H1 (cell line): ENCODE measurements at regions not wholly inside any gene's neighbourhood (a gene's known extent, or its start where the extent isn't known, plus 50 kb on each side); places are given as distances from the start of the nearest gene placed in this dataset.

ENCODE experiments used
- CTCF ChIA-PET: fragments of 300-600 bp; sonication (Branson Sonifier 250); formaldehyde crosslinking; loops from one replicate; lab custom pipeline; 2021; ENCODE audit not compliant: partially characterized antibody; lab: Charles Lee
- POLR2A ChIA-PET: fragments of 300-600 bp; sonication (Branson Sonifier 250); formaldehyde crosslinking; loops from one replicate; lab custom pipeline; 2021; ENCODE audit warnings: inconsistent platforms; ENCODE audit not compliant: partially characterized antibody; lab: Charles Lee
- DNase-seq, 2 experiments: peaks; one replicate each; pipeline versions ENCODE4 v3.0.0 to v3.0.0-alpha.2; 2010 to 2022; ENCODE audit warnings: low spot score in 2 of 2, low read depth in 1 of 2, mixed read lengths in 1 of 2
- FAIRE-seq: peaks from 2 replicates; lab custom pipeline; 2011; peaks lifted over from hg19 to GRCh38; lab: Jason Lieb, UNC
- H2AFZ ChIP-seq: 2 replicates; pipeline ENCODE4 v1.8.1; 2012; ENCODE audit warnings: low read length, inconsistent platforms
- H2AK5ac ChIP-seq: 2 replicates; pipeline ENCODE4 v1.6.1; 2013; ENCODE audit warnings: low read depth, low read length
- H2BK120ac ChIP-seq: replicated peaks from 2 replicates; pipeline ENCODE3; 2013; ENCODE audit warnings: low read depth, low read length, inconsistent platforms
- H2BK12ac ChIP-seq: 2 replicates; pipeline ENCODE4 v1.6.1; 2013; ENCODE audit warnings: low read depth, low read length
- H2BK15ac ChIP-seq: 2 replicates; pipeline ENCODE4 v1.6.1; 2013; ENCODE audit warnings: low read length
- H2BK20ac ChIP-seq: 2 replicates; pipeline ENCODE4 v1.6.1; 2013; ENCODE audit warnings: low read length
- H2BK5ac ChIP-seq: 2 replicates; pipeline ENCODE4 v1.6.1; 2013; ENCODE audit warnings: low read depth, low read length
- H3K14ac ChIP-seq: 2 replicates; pipeline ENCODE4 v1.6.1; 2013; ENCODE audit warnings: inconsistent platforms; ENCODE audit not compliant: insufficient read length
- H3K18ac ChIP-seq: 2 replicates; pipeline ENCODE4 v1.6.1; 2013; ENCODE audit warnings: low read length; ENCODE audit errors: extremely low read depth
- H3K23ac ChIP-seq: 2 replicates; pipeline ENCODE4 v1.6.1; 2013; ENCODE audit warnings: inconsistent platforms; ENCODE audit not compliant: insufficient read length
- H3K23me2 ChIP-seq: 2 replicates; pipeline ENCODE4 v1.6.1; 2013; ENCODE audit warnings: low read depth, low read length
- H3K27ac ChIP-seq: 2 replicates; pipeline ENCODE4 v1.6.1; 2011; ENCODE audit warnings: low read depth, low read length, inconsistent platforms
- H3K27me3 ChIP-seq, 4 experiments: replicated peaks in 1 of 4; 1 replicate in 1 of 4; 2 replicates in 3 of 4; pipeline versions ENCODE4 v1.6.1 to v1.8.1; 2011 to 2013; ENCODE audit warnings: low read length in 3 of 4, mild to moderate bottlenecking in 3 of 4, inconsistent platforms in 2 of 4, mixed read lengths in 2 of 4, moderate library complexity in 1 of 4; ENCODE audit not compliant: control insufficient read depth in 3 of 4, insufficient read depth in 3 of 4; ENCODE audit errors: extremely low read depth in 1 of 4
- H3K36me3 ChIP-seq, 4 experiments: 2 replicates each; pipeline versions ENCODE4 v1.6.1 to v1.8.1; 2011 to 2013; ENCODE audit warnings: mild to moderate bottlenecking in 4 of 4, low read length in 3 of 4, moderate library complexity in 2 of 4, control low read depth in 1 of 4, inconsistent platforms in 1 of 4; ENCODE audit not compliant: insufficient read depth in 4 of 4, control insufficient read depth in 2 of 4
- H3K4ac ChIP-seq: replicated peaks from 2 replicates; pipeline ENCODE3; 2013; ENCODE audit warnings: low read length, low read depth, mixed read lengths, inconsistent platforms; ENCODE audit not compliant: insufficient read length
- H3K4me1 ChIP-seq, 4 experiments: replicated peaks in 1 of 4; 1 replicate in 1 of 4; 2 replicates in 3 of 4; pipeline versions ENCODE4 v1.6.1 to v1.8.1; 2011 to 2013; ENCODE audit warnings: low read length in 3 of 4, inconsistent platforms in 2 of 4, mixed read lengths in 1 of 4; ENCODE audit not compliant: insufficient read depth in 4 of 4, control insufficient read depth in 3 of 4
- H3K4me2 ChIP-seq, 2 experiments: 2 replicates each; pipeline versions ENCODE4 v1.6.1 to v1.8.1; 2011 to 2013; ENCODE audit warnings: low read depth in 2 of 2, low read length in 2 of 2, control low read depth in 1 of 2, inconsistent platforms in 1 of 2, mild to moderate bottlenecking in 1 of 2; ENCODE audit not compliant: insufficient read depth in 1 of 2
- H3K4me3 ChIP-seq, 4 experiments: fragments of 200-600, 300-600 bp in 1 of 4; sonication (generic), shearing (Covaris generic), sonication (Bioruptor Twin) in 1 of 4; 2 replicates each; pipeline versions ENCODE4 v1.5.1 to v1.8.1; 2011 to 2016; ENCODE audit warnings: low read length in 4 of 4, low read depth in 3 of 4, control low read depth in 2 of 4, inconsistent platforms in 2 of 4, mild to moderate bottlenecking in 2 of 4, mixed read lengths in 1 of 4, moderate library complexity in 1 of 4; ENCODE audit not compliant: insufficient read depth in 2 of 4; ENCODE audit errors: extremely low read depth in 1 of 4
- H3K56ac ChIP-seq: replicated peaks from 2 replicates; pipeline ENCODE3; 2013; ENCODE audit warnings: low read depth, mild to moderate bottlenecking, mixed read lengths, low read length, inconsistent platforms; ENCODE audit not compliant: insufficient read length
- H3K79me1 ChIP-seq: 2 replicates; pipeline ENCODE4 v1.6.1; 2013; ENCODE audit warnings: low read depth, low read length, control low read depth
- H3K79me2 ChIP-seq, 2 experiments: 2 replicates each; pipeline versions ENCODE4 v1.6.1 to v1.8.1; 2012 to 2013; ENCODE audit warnings: low read length in 2 of 2, mild to moderate bottlenecking in 2 of 2, inconsistent platforms in 1 of 2; ENCODE audit not compliant: insufficient read depth in 2 of 2, control insufficient read depth in 1 of 2
- H3K9ac ChIP-seq, 4 experiments: replicated peaks in 1 of 4; 1 replicate in 1 of 4; 2 replicates in 3 of 4; pipeline versions ENCODE4 v1.6.1 to v1.8.1; 2011 to 2013; ENCODE audit warnings: low read depth in 3 of 4, low read length in 3 of 4, control low read depth in 2 of 4, mild to moderate bottlenecking in 2 of 4, moderate library complexity in 2 of 4, inconsistent platforms in 1 of 4; ENCODE audit errors: extremely low read depth in 1 of 4
- H3K9me3 ChIP-seq, 2 experiments: 2 replicates each; pipeline versions ENCODE4 v1.6.1 to v1.8.1; 2012 to 2013; ENCODE audit warnings: mild to moderate bottlenecking in 2 of 2, moderate library complexity in 2 of 2, control low read depth in 1 of 2, inconsistent platforms in 1 of 2, low read depth in 1 of 2, low read length in 1 of 2, mixed read lengths in 1 of 2; ENCODE audit not compliant: insufficient read depth in 2 of 2
- H4K20me1 ChIP-seq, 2 experiments: replicated peaks in 1 of 2; 2 replicates each; pipeline versions ENCODE3 to v1.8.1; 2011 to 2013; ENCODE audit warnings: inconsistent platforms in 2 of 2, low read length in 2 of 2, mild to moderate bottlenecking in 1 of 2; ENCODE audit not compliant: insufficient read depth in 2 of 2, control insufficient read depth in 1 of 2
- H4K5ac ChIP-seq: 2 replicates; pipeline ENCODE4 v1.6.1; 2013; ENCODE audit warnings: low read length, low read depth, mixed read lengths, inconsistent platforms; ENCODE audit not compliant: insufficient read length
- H4K8ac ChIP-seq: 2 replicates; pipeline ENCODE4 v1.8.0; 2013; ENCODE audit warnings: mild to moderate bottlenecking, moderate library complexity, low read length, inconsistent platforms; ENCODE audit not compliant: insufficient read depth; ENCODE audit errors: extremely low read depth
- H4K91ac ChIP-seq: replicated peaks from 2 replicates; pipeline ENCODE3; 2013; ENCODE audit warnings: low read length, mixed read lengths, inconsistent platforms; ENCODE audit not compliant: insufficient read length
- JUND ChIP-seq: IDR thresholded peaks from 2 replicates; pipeline ENCODE4 v1.6.1; 2011; ENCODE audit warnings: mild to moderate bottlenecking, improper control_type of control experiment, low read length
- SIRT6 ChIP-seq: IDR thresholded peaks from one replicate; pipeline ENCODE4 v1.7.1; 2012; ENCODE audit warnings: low read length, inconsistent platforms
- SP2 ChIP-seq: IDR thresholded peaks from 2 replicates; pipeline ENCODE4 v1.6.1; 2012; ENCODE audit warnings: mild to moderate bottlenecking, low read length, inconsistent platforms
- TAF1 ChIP-seq: IDR thresholded peaks from 2 replicates; pipeline ENCODE4 v1.6.1; 2011; ENCODE audit warnings: mild to moderate bottlenecking, low read depth, low read length
- WGBS, 2 experiments: shearing (Covaris generic) in 1 of 2; methylation state at CpG; one replicate each; pipeline versions ENCODE4 v1.1.6 to v1.1.7; 2013 to 2015; ENCODE audit warnings: low lambda C conversion rate in 2 of 2, mixed read lengths in 2 of 2, inconsistent platforms in 1 of 2, low coverage in 1 of 2, missing lambda C conversion rate in 1 of 2; ENCODE audit not compliant: insufficient replicate concordance in 2 of 2, insufficient coverage in 1 of 2, insufficient read length in 1 of 2; ENCODE audit errors: extremely low coverage in 1 of 2, missing lambda C conversion rate in 1 of 2; 5-methylcytosine and 5-hydroxymethylcytosine counted together

GRCh38 chr1:4353090-4353856 lies 301.1 kb upstream of the AJAP1 start:
- Histone ChIP-seq H2AK5ac (no peak overlapping the region), H3K79me2 (no peaks in the 10 kb centered on the region), H3K27ac (no peak overlapping the region), H2BK15ac (no peak overlapping the region), H3K4me1 (no peaks in the 10 kb centered on the region), H3K9me3 (peaks cover 12 to 51% of the 10 kb centered on the region in 2 experiments; a peak in 3 of 4 replicates), H3K9ac (no peak overlapping the region), H2BK120ac (no peak overlapping the region), H4K91ac (no peak overlapping the region), H2AFZ (no peak overlapping the region), H3K27me3 (no peaks in the 10 kb centered on the region), H4K20me1 (no peaks in the 10 kb centered on the region), H3K4ac (no peak overlapping the region), H3K4me3 (no peak overlapping the region), H2BK12ac (no peak overlapping the region), H4K8ac (no peak overlapping the region), H3K14ac (no peak overlapping the region), H4K5ac (no peak overlapping the region), H3K23ac (no peak overlapping the region), H3K23me2 (no peaks in the 10 kb centered on the region; the same call in 1 of the 2 replicates), H3K36me3 (no peaks in the 10 kb centered on the region), H3K79me1 (no peaks in the 10 kb centered on the region), H3K56ac (no peak overlapping the region), H3K18ac (no peak overlapping the region), H2BK20ac (no peak overlapping the region), H3K4me2 (no peak overlapping the region), H2BK5ac (no peak overlapping the region)
- ChIA-PET POLR2A (no interaction called here), CTCF (no interaction called here)
- FAIRE-seq (no peak), DNase-seq (no peak)
- no peak for TF ChIP-seq JUND
- no peak for TF ChIP-seq SIRT6
- TF ChIP-seq SP2 = no peak
- TF ChIP-seq TAF1 = no peak
- WGBS, 2 experiments = 80% methylated on average over 13 of the region's 13 CpGs; no CpG with 5 or more reads in 1 of the 2 experiments
